ENCODE measurements at regions not wholly inside any gene's neighbourhood (a gene's known extent, or its start where the extent isn't known, plus 50 kb on each side); places are given as distances from the start of the nearest gene placed in this dataset.
"Not testable (repeated sequence)": the region's sequence is repeated elsewhere in the genome, so short reads cannot be mapped to it uniquely, and the experiment has no call there.

DNA sequence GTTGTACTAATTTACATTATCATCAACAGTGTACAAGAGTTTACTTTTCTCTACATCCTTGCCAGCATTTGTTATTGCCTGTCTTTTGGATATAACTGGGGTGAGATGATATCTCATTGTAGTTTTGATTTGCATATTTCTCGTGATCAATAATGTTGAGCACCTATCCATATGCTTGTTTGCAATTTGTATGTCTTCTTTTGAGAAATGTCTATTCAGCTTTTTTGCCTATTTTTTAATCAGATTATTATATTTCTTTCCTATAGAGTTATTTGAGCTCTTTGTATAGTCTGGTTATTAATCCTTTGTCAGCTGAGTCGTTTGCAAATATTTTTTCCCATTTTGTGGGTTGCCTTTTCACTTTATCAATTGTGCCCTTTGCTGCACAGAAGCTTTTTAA is 540.8 kb upstream of the SGO1 start:
- no peak for DNase-seq (ENCODE audit: low read depth)

DNA sequence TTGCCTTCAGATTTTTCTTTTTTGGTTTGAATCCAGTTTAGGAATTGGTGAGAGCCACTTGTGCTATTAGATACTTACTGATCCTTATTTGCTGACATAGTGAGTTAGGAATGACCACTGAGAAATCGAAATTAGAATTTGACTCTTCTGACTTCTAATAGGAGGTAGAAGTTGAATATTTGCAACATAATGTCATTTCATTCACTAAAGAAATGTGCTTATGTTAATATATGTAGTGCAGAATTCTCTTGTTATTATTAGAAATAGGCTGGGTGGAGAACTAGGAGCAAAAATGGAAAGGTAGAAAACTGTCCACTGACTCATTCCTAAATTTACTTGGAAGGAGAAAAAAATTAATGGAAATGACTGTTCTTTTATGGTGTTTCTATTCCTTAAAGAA is 538.2 kb upstream of the SGO1 start:
- no peak for DNase-seq (ENCODE audit: low read depth)

DNA sequence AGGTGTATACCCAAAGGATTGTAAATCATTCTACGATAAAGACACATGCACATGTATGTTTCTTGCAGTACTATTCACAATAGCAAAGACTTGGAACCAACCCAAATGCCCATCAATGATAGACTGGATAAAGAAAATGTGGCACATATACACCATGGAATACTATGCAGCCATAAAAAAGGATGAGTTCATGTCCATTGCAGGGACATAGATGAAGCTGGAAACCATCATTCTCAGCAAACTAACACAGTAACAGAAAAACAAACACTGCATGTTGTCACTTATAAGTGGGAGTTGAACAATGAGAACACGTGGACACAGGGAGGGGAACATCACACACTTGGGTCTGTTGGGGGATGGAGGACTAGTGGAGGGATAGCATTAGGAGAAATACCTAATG is 530.4 kb upstream of the SGO1 start:
- DNase-seq (ENCODE audit: low read depth): not testable (repeated sequence)

DNA sequence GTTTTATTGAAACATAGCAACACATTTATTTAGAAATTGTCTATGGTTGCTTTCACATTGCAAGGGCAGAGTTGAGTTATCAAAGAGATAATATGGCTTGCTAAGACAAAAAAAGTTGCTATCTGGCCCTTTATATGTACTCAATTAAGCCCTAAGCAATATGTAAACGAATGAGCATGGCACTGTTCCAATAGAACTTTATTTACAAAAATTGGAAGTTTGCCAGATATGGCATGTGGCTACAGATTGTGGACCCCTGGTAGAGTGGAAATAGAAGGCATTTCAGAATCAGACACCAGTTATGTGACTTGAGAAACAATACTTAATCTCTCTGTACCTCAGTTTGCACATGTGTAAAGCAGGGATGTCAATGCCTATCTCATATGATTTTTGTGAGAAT is 515.6 kb upstream of the SGO1 start:
- no peak for DNase-seq (ENCODE audit: low read depth)

DNA sequence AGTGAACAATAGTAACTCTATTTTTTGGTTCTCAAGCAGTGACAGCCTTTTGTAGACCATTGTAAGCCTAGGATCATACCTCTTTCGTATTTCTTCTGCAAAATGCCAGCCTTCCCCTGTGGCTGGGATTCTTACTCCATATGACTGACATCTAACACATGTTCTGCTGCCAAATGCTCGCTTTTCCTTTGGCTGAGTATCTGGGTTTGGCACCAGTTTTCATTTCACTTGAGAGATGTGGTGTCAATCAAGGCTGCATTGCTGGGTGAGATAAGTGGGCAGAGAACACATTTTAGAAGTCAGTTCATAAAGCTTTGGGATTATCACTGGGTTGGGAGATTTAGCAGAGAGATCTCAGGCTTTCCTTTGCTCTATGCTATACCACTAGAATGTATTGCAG is 514.7 kb upstream of the SGO1 start:
- DNase-seq (ENCODE audit: low read depth): no peak

DNA sequence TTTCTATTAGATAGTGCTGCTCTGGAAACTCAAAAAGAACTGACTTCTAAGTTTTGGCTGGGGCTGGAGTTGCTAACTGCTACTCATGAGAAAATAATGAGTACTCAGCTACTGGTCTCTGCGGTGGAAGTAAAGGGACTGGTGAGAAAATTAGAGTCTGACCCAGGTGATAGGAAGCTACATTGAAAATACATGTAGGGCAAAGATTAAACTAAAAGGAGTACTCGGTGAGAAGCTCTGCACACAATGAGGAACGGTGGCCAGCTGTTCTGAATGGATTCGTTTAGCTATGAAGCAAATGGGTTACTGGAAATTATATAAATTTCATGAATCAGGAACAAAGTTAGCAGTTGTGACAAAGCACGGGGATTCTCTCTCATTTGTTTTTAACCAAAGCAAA is 512.9 kb upstream of the SGO1 start:
- DNase-seq (ENCODE audit: low read depth): no peak

DNA sequence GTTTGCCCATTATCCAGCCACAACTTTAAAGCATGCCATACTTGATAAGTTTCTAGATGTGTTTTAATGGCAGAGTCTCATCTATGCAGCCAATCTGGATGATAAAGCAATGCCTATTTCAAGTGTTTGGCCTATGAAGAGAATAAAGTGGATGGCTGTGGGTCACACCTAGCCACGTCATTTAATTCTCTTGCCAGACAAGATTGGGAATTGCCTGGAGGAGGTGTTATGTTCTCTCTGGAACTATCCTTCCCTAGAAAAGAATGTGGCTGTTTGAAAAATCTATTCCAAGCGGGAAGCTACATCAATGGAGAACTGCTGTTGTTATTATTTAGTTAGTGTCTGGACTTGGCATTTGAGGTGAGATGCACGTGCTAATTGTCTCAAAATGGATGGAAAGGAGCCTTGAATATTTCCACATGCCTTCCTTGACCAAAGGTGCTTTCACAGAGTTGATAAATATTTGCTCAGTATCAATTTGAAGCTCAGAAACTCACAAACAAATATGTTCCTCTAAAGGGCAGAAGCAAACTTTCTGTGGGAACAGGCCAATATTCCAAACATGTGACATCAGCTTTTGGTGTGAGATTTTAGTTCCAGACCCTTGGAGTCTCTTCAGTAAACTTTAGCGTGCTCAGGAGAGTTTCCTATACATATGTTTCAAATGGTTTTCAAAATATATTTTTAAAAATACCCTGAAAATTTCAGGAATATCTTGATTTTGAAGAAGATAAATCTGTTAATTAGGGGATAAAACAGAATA is 510.6 kb upstream of the SGO1 start:
- no peak for DNase-seq (ENCODE audit: low read depth)

DNA sequence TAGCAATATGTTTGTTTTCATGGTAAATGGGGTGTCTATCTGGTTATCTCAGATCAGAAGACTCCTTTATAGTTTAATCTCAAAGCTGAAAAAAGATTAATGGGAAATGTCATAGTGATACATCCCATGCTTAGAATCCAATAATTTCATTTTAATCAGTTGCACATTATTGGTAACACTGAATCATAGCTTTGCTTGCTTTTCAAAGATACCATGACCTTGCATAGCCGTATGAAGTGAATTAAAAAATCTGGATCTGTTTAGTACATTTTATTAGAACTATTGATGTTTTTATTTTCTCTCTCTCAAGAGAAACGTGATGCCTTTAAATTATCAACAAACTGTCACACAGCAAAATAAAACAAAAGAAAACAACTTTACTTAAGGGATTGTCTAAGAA is 506.7 kb upstream of the SGO1 start:
- no peak for DNase-seq (ENCODE audit: low read depth)

DNA sequence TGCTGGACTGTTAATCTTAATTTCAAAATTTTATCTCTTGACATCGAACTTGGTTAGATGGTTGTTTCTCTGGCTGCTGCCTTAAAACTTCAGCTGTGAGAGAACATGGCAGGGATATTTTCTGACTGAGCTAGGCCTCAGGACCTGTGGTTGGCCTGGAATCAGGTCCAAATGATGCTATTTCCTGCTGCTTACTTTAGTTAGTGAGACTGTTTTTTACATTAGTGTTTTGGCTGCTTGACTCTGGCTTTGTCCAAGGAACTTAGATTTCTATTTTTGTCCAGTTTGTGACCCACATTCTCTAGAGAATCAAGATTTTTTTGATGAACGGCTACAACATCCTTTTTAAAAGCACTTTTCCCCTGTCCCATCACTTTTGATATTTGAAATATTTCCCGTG is 497.9 kb upstream of the SGO1 start:
- DNase-seq (ENCODE audit: low read depth): no peak

DNA sequence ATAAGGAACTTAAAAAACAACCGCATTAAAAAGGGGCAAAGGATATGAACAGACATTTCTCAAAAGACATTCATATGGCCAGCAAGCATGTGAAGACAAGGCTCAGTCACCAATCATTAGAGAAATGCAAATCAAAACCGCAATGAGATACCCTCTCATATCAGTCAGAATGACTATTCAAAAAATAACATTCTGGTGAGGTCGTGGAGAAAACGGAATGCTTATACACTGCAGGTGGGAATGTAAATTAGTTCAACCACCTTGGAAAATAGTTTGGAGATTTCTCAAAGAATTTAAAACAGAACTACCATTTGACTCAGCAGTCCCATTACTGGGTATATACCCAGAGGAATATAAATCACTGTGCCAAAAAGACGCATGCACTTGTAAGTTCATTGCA is 496.6 kb upstream of the SGO1 start:
- no peak for DNase-seq (ENCODE audit: low read depth)

DNA sequence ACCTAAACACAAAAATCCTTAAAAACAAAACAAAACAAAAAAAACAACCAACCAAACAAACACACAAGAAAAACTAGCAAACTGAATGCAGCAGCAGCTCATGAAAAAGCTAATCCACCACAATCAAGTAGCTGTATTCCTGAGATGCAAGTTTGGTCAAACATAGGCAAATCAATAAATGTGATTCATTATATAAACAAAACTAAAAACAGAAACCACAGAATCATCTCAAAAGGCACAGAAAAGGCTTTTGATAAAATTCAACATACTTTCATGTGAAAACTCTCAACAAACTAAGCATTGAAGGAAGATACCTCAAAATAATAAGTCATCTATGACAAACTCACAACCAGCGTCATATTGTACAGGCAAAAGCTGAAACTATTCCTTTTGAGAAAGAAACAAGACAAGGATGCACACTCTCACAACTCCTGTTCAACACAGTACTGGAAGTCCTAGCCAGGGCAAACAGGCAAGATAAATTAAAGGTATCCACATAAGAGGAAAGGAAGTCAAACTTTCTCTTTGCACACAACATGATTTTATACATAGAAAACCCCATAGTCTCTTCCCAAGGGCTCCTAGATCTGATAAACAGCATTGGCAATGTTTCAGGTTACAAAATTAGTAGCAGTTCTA is 495.1 kb upstream of the SGO1 start:
- no peak for DNase-seq (ENCODE audit: low read depth)

DNA sequence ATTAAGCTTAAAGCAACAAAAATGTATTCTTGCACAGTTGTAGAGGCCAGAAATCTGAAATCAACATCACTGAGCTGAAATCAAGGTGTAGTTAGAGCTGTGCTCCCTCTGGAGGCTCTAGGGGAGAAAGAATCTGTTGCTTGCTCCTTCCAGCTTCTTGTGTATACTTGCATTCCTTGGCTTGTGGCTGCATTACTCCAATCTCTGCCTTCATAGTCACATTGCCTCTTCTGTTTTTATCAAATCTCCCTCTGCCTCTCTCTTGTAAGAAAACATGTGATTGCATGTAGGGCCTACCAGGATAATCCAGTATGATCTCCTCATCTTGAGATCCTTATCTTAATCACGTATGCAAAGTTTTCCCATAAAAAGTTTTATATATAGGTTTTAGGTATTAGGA is 487.9 kb upstream of the SGO1 start:
- DNase-seq (ENCODE audit: low read depth): no peak

DNA sequence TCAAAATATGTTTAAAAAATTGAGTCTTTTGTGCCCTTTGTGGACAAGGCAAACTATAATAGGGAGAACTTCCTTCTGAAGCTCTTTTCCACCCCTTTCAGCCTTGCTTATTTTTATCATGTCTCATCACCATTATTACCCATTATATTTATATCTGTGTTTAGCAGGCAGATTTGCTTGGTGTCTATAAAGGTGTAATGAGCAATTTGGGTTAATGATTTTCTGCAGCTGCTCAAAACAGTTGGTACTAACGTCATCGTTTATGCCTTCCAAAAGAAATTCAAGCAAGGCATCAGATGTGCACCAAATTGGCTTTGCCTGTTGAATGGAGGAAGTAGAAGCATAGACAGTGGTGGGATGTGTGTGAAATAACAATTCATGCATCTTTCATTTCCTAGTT is 483.7 kb upstream of the SGO1 start:
- no peak for DNase-seq (ENCODE audit: low read depth)

DNA sequence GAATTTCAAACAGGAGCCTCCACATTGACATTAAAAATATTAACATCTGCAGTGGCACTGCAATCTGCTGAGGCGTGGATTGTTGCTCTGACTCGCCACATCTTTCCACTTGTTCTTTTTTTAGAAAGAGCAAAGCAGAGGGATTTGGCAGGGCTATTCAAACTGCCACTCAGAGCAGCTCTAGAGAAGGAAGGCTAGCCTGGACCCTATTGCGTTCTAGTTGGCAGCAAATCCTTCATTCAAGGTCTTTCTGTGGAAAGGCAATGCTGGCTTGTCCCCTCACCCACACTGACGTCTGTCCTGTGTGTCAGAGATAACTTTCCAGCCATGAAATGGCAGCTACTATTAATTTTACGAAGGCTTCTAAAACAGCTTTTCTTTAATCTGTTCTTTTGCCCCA is 483.2 kb upstream of the SGO1 start:
- DNase-seq (ENCODE audit: low read depth): no peak

DNA sequence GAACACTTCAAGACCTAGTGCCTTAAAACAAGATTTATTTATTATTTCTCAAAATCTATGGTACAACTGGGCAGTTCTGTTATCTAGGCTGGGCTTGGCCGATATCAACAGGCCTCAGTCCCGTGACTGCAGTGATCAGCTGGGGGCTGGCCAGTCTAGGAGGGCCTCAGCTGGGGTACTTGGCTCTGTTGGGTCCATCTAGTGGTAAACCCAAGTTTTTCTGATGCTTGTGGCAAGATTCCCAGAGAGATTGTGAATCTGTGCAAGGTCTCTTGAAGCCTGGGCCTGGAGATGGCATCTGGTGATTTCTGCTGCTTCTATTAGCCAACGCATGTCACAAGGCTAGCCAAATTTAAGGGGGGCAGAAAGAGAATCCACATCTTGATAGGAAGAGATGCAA is 482.4 kb upstream of the SGO1 start:
- DNase-seq (ENCODE audit: low read depth): no peak

DNA sequence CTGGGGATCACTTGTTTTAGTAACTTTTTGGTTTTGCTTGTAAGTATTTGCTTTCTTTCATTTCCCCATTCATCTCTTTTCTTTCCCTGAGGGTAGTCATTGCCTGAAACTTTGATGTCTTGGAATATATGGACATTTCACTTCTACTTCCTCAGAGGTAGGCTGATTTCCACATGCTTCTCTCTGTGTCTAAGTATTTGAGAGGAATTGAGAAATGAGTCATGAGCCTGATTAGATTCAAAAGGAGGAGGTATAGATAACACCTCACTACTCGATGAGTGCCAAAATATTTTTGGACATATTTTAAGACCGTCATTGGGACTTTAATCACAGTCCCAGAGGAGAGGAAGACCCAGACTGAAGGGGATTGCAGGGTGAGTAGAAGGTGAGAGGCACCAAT is 480.1 kb upstream of the SGO1 start:
- no peak for DNase-seq (ENCODE audit: low read depth)

DNA sequence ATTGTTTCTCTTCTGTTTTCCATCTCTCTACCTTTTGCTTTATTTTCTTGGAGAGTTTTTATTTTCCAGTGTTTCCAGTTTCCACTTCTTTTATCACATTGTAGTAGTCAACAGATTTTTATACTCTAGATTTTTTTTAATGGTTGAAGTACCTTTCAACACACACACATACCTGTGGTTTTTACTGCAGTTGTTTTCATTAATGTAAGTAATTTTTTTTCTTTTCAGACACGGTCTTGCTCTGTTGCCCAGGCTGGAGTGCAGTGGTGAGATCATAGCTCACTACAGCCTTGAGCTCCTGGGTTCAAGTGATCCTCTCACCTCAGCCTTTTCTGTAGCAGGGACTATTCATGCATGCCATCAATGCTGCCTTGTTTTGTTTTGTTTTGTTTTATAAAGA is 472.5 kb upstream of the SGO1 start:
- no peak for DNase-seq (ENCODE audit: low read depth)

DNA sequence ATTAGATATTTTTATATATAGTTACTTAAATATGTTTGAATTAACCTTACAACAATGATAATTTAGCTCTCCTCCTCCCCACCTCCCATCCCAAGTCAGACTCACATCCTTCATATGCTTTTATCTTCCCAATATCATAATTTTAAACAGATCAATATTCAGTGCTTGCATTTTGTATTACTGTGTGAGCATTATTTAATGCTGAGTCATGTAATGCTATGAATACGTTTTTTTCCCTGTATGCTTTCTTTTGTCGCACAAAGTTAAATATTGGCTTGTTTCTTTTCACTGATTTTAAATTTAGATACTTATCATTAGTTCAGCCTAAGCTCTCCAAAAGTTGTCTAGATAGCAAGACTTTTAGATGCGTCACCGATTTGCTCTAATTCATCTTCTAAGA is 471.6 kb upstream of the SGO1 start:
- no peak for DNase-seq (ENCODE audit: low read depth)

DNA sequence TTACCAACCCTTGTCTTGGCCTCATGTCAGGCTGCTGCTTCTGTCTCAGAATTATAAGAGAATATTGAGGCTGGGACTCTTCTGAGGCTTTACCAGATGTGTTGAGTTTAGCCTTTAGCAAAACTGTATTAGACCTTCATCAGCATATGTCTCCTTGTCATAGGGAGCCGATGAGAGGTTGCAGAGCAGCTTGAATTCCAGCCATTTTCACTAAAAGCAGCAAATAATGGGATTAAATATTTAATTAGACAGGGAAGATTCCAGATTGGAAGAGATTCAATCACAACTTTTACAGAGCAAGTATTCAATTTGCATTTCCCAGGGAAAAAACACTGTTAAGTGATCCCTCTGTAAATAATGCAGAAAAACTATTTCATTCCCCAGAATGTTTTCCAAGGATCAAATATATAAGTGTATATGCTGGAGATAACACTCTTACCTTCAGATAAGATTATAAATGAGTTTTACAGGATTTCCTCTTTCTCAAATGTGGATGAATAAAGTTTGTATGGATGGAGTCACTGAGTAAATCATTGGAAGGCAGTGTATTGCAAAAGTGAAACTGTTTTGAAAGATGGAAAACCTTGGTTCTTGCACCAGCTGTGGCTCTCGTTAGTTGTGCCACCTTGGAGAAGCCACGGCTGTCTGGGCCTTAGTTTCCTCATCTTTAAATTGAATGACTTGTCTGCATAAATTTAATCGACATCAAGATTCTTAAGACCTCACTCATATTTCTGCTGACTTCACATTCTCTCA is 466.4 kb upstream of the SGO1 start:
- no peak for DNase-seq (ENCODE audit: low read depth)

DNA sequence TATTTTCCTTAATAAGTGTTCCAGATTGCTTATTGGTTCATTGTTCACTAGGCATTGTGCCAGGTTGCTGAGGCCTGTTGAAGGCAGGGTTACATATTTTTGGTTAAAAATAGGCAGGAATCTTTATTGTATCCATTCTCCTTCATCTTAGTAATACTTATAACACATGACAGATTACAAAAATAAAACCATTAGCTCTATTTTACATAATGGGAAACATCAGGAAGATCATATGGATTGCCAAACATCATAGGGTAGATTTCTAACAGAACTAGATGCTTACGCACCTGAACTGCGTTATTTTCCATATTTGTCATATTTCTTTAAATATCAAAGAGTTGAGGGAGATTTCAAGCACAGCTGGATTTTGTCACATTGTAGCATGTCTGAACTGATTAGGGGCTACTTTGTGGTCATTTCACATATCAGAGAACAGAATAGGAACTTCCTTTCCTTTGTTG is 462.9 kb upstream of the SGO1 start:
- no peak for DNase-seq (ENCODE audit: low read depth)

DNA sequence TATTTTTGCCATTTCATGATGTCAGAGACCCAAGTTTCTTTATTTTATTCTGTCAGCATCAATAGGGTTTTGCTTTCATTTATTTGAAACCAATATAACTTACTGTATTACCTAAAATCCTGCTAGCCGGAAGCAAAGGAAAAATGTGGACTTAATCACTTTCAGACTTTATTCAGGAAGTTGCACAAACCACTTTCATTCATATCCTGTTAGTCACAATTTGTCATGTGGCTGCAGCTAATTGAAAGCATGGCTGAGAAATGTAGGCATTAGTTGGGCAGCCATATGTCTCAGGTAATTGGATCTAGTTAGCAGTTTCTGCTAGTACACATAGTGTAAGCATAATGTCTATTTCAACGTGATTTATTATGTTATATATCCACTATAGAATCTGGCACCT is 462.3 kb upstream of the SGO1 start:
- DNase-seq (ENCODE audit: low read depth): no peak

DNA sequence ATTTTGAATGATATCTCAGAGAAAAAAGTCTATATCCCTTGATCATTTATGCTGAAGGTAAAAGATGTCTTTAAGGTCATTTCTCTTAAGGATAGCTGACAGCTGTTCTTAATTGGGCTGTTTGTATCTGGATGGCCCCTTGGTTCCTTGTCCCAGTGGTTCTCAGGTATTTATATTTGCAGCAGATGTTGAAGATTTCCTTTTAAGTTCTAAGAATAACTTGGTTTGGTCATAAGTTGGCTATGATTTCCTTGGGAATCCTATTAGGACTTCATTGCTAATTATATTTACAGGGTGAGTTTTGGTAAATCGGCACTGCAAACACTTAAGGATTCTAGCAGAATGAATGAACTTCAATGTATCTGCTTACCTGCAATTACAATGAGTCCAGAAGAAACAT is 460.4 kb upstream of the SGO1 start:
- DNase-seq (ENCODE audit: low read depth): no peak

DNA sequence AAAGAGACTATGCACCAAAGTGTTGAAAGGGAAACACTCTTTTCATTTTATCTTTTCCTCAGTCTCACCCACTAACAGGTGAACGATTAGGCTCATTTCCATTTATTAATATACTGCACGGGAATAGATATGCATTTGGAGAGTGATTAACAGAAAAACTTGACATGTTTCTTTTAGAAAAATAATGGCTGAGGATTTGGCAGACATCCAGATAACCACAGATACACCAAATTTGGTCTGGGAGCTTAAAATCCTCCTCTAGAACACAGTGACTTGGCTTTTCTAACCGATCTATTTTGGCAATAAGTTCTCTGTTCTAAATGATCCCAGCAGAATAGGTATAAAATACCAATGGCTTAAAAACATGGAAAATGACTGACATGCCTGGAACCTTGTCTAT is 459.3 kb upstream of the SGO1 start:
- no peak for DNase-seq (ENCODE audit: low read depth)

Measured in stimulated activated CD8-positive, alpha-beta memory T cell treated with anti-CD3 and anti-CD28 coated beads, Interleukin-15, amount 100 ng/mL, for 24 hours (primary cell).